ENCODE measurements at regions not wholly inside any gene's neighbourhood (a gene's known extent, or its start where the extent isn't known, plus 50 kb on each side); places are given as distances from the start of the nearest gene placed in this dataset.

DNA sequence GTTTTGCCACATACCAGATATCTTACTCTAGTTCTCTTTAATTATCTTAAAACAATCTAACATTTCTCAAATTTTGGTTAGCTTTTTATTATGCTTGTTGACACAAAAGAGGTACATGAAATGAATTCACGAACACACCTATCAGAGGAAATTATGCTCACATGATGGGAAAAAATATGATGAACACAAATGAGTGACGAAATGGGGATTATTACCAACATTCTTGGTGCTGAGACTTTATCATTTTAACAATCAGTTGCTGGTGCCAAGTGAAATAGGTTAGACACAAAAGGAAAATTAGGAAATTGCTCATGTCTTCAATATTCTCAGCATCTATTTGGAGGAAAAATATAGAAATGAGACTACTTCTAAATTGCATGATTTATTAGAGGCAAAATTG, 944.7 kb upstream of the NRXN1 start:
- TF ChIP-seq CTCF (IDR thresholded peaks at IDR 0.05; ENCODE audit: low read depth, low read length): no peak
- H3K4me3 ChIP-seq (ENCODE audit: low read depth, low read length): no peak overlapping the region

- H3K4me3 ChIP-seq (ENCODE audit: low read depth, low read length): no peak overlapping the region
- no peak for TF ChIP-seq CTCF (IDR thresholded peaks at IDR 0.05; ENCODE audit: low read depth, low read length)
Measured at GRCh38 chr2:51971136-51971535, 939.2 kb upstream of the NRXN1 start.

- no peak for TF ChIP-seq CTCF (IDR thresholded peaks at IDR 0.05; ENCODE audit: low read depth, low read length)
Measured at GRCh38 chr2:51969347-51969746, 937.4 kb upstream of the NRXN1 start.

DNA sequence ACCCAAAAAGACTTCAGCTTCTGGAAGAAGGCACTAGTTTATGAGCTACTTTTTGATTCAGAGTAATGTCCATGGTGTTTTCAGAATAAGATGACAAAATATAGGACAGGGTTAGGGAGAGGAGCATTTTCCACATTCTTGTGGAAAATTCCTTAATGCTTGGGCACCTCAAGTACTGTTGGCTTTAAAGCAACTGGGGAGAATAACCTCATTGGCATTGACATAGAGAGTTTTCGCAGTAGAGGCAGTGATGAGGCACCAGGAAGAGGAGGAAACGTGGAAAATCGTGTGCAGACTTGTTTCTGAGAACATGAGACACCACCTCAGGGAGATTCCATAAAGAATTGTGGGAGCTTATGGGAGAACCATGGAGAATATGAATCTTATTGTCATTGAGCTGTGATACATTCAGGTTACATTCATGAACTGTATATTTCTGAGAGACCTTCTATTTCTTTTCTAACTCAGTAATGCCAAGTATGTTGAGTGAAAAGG, 929.0 kb upstream of the NRXN1 start:
- no peak for TF ChIP-seq CTCF (IDR thresholded peaks at IDR 0.05; ENCODE audit: low read depth, low read length)
- H3K4me3 ChIP-seq (ENCODE audit: low read depth, low read length): no peak overlapping the region

More at GRCh38 chr2:51969347-51969746, 937.4 kb upstream of the NRXN1 start:
- no peak overlapping the region for H3K4me3 ChIP-seq (ENCODE audit: low read depth, low read length)

DNA sequence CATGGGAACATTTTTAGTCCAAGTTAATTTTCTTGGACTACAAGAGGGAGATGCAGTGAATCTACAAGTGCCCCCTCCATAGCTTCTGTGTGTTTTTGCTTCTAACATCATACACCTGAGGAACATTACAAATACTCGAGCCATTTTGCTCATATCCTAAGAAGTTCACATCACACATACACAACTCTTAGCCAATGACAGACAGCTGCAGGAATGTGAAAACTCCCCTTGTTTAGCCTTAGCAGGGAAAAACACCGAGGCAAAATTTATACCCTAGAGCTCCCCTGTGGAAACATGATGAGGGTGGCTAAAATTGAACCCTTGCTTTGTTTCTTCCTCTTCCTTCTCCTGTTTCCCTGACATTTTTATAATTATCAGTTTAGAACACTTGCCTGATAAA, 928.3 kb upstream of the NRXN1 start:
- TF ChIP-seq CTCF (IDR thresholded peaks at IDR 0.05; ENCODE audit: low read depth, low read length): no peak

GRCh38 chr2:51959696-51960095, 927.8 kb upstream of the NRXN1 start:
- no peak overlapping the region for H3K4me3 ChIP-seq (ENCODE audit: low read depth, low read length)
- no peak for TF ChIP-seq CTCF (IDR thresholded peaks at IDR 0.05; ENCODE audit: low read depth, low read length)

More for the DNA sequence above, 928.3 kb upstream of the NRXN1 start:
- no peak overlapping the region for H3K4me3 ChIP-seq (ENCODE audit: low read depth, low read length)

DNA sequence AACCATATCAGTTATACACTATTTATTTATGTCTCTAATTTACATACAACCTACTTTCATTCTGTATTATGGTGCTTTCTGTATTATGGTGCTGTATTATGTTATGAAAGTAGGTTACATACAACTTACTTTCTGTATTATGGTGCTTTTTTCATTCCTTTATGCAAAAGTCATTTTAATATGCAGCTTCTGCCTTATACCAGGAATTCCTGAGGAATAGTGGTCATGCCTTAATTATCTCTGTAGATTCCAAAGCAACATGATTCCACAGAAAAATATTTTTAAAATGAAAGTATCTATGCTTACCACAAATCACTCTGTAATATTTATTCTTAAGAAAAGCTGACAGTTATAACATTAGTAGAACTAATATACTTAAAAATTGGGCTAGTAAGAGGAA, 922.0 kb upstream of the NRXN1 start:
- H3K4me3 ChIP-seq (ENCODE audit: low read depth, low read length): no peak overlapping the region
- no peak for TF ChIP-seq CTCF (IDR thresholded peaks at IDR 0.05; ENCODE audit: low read depth, low read length)
